HG03571 (cell line): ENCODE measurements at regions not wholly inside any gene's neighbourhood (a gene's known extent, or its start where the extent isn't known, plus 50 kb on each side); places are given as distances from the start of the nearest gene placed in this dataset.
"Not testable (repeated sequence)": the region's sequence is repeated elsewhere in the genome, so short reads cannot be mapped to it uniquely, and the experiment has no call there.

Source experiments
- ATAC-seq: cut with Tn5 transposase; IDR thresholded peaks from one replicate; pipeline ENCODE4 v1.9.1; 2021; ENCODE audit not compliant: unreplicated experiment

- no peak for ATAC-seq
Observed at GRCh38 chr6:58073263-58073662, 755.8 kb downstream of the PRIM2 start.

- ATAC-seq: not testable (repeated sequence)
Observed at GRCh38 chr6:58090067-58090466, 772.6 kb downstream of the PRIM2 start.

GRCh38 chr6:58097251-58097650, 779.8 kb downstream of the PRIM2 start:
- ATAC-seq: not testable (repeated sequence)

GRCh38 chr6:58113960-58114359, 796.5 kb downstream of the PRIM2 start:
- ATAC-seq: no peak

GRCh38 chr6:58117162-58117561, 799.7 kb downstream of the PRIM2 start:
- not testable (repeated sequence) for ATAC-seq

GRCh38 chr6:58121616-58122015, 804.2 kb downstream of the PRIM2 start:
- not testable (repeated sequence) for ATAC-seq

- ATAC-seq: not testable (repeated sequence)
Observed at GRCh38 chr6:58123770-58124169, 806.3 kb downstream of the PRIM2 start.

GRCh38 chr6:58128549-58128948, 811.1 kb downstream of the PRIM2 start:
- peak; percentile 88 for ATAC-seq

- ATAC-seq: not testable (repeated sequence)
Observed at GRCh38 chr6:58129098-58129497, 811.7 kb downstream of the PRIM2 start.

GRCh38 chr6:58139746-58140145, 822.3 kb downstream of the PRIM2 start:
- ATAC-seq: not testable (repeated sequence)

GRCh38 chr6:58171025-58171424, 853.6 kb downstream of the PRIM2 start:
- ATAC-seq: not testable (repeated sequence)

- not testable (repeated sequence) for ATAC-seq
Observed at GRCh38 chr6:58181557-58182065, 864.2 kb downstream of the PRIM2 start.

GRCh38 chr6:58185300-58185699, 867.9 kb downstream of the PRIM2 start:
- ATAC-seq: not testable (repeated sequence)

GRCh38 chr6:58193209-58193608, 875.8 kb downstream of the PRIM2 start:
- ATAC-seq: not testable (repeated sequence)

- no peak for ATAC-seq
Observed at GRCh38 chr6:58198301-58198700, 880.9 kb downstream of the PRIM2 start.

GRCh38 chr6:58237124-58237523, 919.7 kb downstream of the PRIM2 start:
- not testable (repeated sequence) for ATAC-seq

- ATAC-seq: not testable (repeated sequence)
Observed at GRCh38 chr6:58238421-58238820, 921.0 kb downstream of the PRIM2 start.

- ATAC-seq: not testable (repeated sequence)
Observed at GRCh38 chr6:58257625-58258024, 940.2 kb downstream of the PRIM2 start.

- no peak for ATAC-seq
Observed at GRCh38 chr6:58290177-58290576, 972.7 kb downstream of the PRIM2 start.

GRCh38 chr6:58291319-58291718, 973.9 kb downstream of the PRIM2 start:
- ATAC-seq: not testable (repeated sequence)

- ATAC-seq: not testable (repeated sequence)
Observed at GRCh38 chr6:58307901-58308300, 990.5 kb downstream of the PRIM2 start.

- not testable (repeated sequence) for ATAC-seq
Observed at GRCh38 chr6:58332108-58332507, 1014.7 kb downstream of the PRIM2 start.

- ATAC-seq: not testable (repeated sequence)
Observed at GRCh38 chr6:58342287-58342686, 1024.9 kb downstream of the PRIM2 start.
